ENCODE measurements at regions not wholly inside any gene's neighbourhood (a gene's known extent, or its start where the extent isn't known, plus 50 kb on each side); places are given as distances from the start of the nearest gene placed in this dataset.

GRCh38 chr1:79129914-79130313 lies 123.4 kb upstream of the ADGRL4 start:
- 64 to 77% methylated on average over 3 of the region's 3 CpGs for WGBS, 2 donors
- Histone ChIP-seq H3K4me3 (no peak overlapping the region), H3K27ac (no peak overlapping the region), H3K36me3 (ENCODE audit: low read depth, missing control alignments) (no peaks in the 10 kb centered on the region), H3K9me3 (no peaks in the 10 kb centered on the region), H3K27me3 (no peaks in the 10 kb centered on the region), H3K4me1 (no peaks in the 10 kb centered on the region)
- TF ChIP-seq CTCF (IDR thresholded peaks at IDR 0.05): no peak
- TF ChIP-seq POLR2A (IDR thresholded peaks at IDR 0.05): no peak
- intact Hi-C loops (cut with DNase I; ENCODE audit: low total_unique reads): no loop called here
- no peak for DNase-seq

GRCh38 chr1:79128722-79129121 lies 122.2 kb upstream of the ADGRL4 start:
- Histone ChIP-seq H3K36me3 (ENCODE audit: low read depth, missing control alignments) (no peaks in the 10 kb centered on the region), H3K4me1 (no peaks in the 10 kb centered on the region), H3K4me3 (no peak overlapping the region), H3K9me3 (no peaks in the 10 kb centered on the region), H3K27ac (no peak overlapping the region), H3K27me3 (no peaks in the 10 kb centered on the region)
- DNase-seq: no peak
- WGBS, 2 donors: 78 to 92% methylated on average over 3 of the region's 3 CpGs
- TF ChIP-seq CTCF (IDR thresholded peaks at IDR 0.05): no peak
- no peak for TF ChIP-seq POLR2A (IDR thresholded peaks at IDR 0.05)
- intact Hi-C loops (cut with DNase I; ENCODE audit: low total_unique reads): no loop called here

- DNase-seq: no peak
- Histone ChIP-seq H3K4me1 (no peaks in the 10 kb centered on the region), H3K27ac (no peak overlapping the region), H3K4me3 (no peak overlapping the region), H3K36me3 (ENCODE audit: low read depth, missing control alignments) (no peaks in the 10 kb centered on the region), H3K9me3 (no peaks in the 10 kb centered on the region), H3K27me3 (no peaks in the 10 kb centered on the region)
- TF ChIP-seq POLR2A (IDR thresholded peaks at IDR 0.05): no peak
- TF ChIP-seq CTCF (IDR thresholded peaks at IDR 0.05): no peak
- 71 to 76% methylated on average over 5 of the region's 5 CpGs for WGBS, 2 donors
- intact Hi-C loops (cut with DNase I; ENCODE audit: low total_unique reads): no loop called here
These were observed 118.2 kb upstream of the ADGRL4 start for GRCh38 chr1:79124756-79125155.

- Histone ChIP-seq H3K4me1 (no peaks in the 10 kb centered on the region), H3K27me3 (no peaks in the 10 kb centered on the region), H3K4me3 (no peak overlapping the region), H3K27ac (no peak overlapping the region), H3K36me3 (ENCODE audit: low read depth, missing control alignments) (no peaks in the 10 kb centered on the region), H3K9me3 (no peaks in the 10 kb centered on the region)
- no peak for TF ChIP-seq POLR2A (IDR thresholded peaks at IDR 0.05)
- no peak for TF ChIP-seq CTCF (IDR thresholded peaks at IDR 0.05)
- no peak for DNase-seq
- intact Hi-C loops (cut with DNase I; ENCODE audit: low total_unique reads): no loop called here
- WGBS, 2 donors: 77 to 94% methylated on average over 1 of the region's 1 CpG
These were observed 116.0 kb upstream of the ADGRL4 start for GRCh38 chr1:79122521-79122920.

- Histone ChIP-seq H3K27me3 (no peaks in the 10 kb centered on the region), H3K36me3 (ENCODE audit: low read depth, missing control alignments) (no peaks in the 10 kb centered on the region), H3K9me3 (no peaks in the 10 kb centered on the region), H3K4me3 (no peak overlapping the region), H3K27ac (no peak overlapping the region), H3K4me1 (no peaks in the 10 kb centered on the region)
- DNase-seq: no peak
- intact Hi-C loops (cut with DNase I; ENCODE audit: low total_unique reads): no loop called here
- TF ChIP-seq POLR2A (IDR thresholded peaks at IDR 0.05) (no peak), CTCF (IDR thresholded peaks at IDR 0.05) (no peak)
- WGBS, 2 donors: 67 to 68% methylated on average over 3 of the region's 3 CpGs
These were observed 110.8 kb upstream of the ADGRL4 start for GRCh38 chr1:79117376-79117775.
